D721Med (cell line): ENCODE measurements at regions not wholly inside any gene's neighbourhood (a gene's known extent, or its start where the extent isn't known, plus 50 kb on each side); places are given as distances from the start of the nearest gene placed in this dataset.

ENCODE experiments used
- DNase-seq: peaks from one replicate; pipeline ENCODE4 v3.0.0; 2011; ENCODE audit warnings: low spot score; ENCODE audit not compliant: insufficient read length
- FAIRE-seq: peaks from 2 replicates; lab custom pipeline; 2011; peaks lifted over from hg19 to GRCh38; lab: Jason Lieb, UNC
- TF ChIP-seq, protein P1 (sequence below): IDR thresholded peaks from 2 replicates; pipeline ENCODE4 v1.5.1; 2012; ENCODE audit warnings: mild to moderate bottlenecking, control low read depth; ENCODE audit not compliant: insufficient read depth; ENCODE audit errors: missing control alignments

DNA sequence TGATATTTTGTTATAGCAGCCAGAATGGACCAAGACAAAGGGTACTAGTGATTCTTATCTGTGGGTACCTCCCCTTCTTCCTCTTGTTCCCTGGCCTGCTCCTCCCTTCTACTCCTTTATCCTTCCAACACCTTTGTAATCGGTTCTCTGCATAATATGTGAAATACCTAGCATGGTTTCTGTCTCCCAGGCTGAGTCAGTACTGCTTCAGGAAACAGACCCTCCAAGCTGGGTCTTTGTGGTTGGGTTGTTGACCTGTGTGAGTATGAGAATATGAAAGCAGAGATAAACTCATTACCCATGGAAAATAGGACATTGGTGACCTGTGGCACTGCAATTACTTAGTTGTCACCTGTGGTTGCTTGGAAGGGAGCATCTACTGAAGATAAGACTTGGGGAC, 69.3 kb upstream of the KLF13 start:
- TF ChIP-seq, protein P1, sequence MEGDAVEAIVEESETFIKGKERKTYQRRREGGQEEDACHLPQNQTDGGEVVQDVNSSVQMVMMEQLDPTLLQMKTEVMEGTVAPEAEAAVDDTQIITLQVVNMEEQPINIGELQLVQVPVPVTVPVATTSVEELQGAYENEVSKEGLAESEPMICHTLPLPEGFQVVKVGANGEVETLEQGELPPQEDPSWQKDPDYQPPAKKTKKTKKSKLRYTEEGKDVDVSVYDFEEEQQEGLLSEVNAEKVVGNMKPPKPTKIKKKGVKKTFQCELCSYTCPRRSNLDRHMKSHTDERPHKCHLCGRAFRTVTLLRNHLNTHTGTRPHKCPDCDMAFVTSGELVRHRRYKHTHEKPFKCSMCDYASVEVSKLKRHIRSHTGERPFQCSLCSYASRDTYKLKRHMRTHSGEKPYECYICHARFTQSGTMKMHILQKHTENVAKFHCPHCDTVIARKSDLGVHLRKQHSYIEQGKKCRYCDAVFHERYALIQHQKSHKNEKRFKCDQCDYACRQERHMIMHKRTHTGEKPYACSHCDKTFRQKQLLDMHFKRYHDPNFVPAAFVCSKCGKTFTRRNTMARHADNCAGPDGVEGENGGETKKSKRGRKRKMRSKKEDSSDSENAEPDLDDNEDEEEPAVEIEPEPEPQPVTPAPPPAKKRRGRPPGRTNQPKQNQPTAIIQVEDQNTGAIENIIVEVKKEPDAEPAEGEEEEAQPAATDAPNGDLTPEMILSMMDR, result no peak
- FAIRE-seq, result no peak
- no peak for DNase-seq

DNA sequence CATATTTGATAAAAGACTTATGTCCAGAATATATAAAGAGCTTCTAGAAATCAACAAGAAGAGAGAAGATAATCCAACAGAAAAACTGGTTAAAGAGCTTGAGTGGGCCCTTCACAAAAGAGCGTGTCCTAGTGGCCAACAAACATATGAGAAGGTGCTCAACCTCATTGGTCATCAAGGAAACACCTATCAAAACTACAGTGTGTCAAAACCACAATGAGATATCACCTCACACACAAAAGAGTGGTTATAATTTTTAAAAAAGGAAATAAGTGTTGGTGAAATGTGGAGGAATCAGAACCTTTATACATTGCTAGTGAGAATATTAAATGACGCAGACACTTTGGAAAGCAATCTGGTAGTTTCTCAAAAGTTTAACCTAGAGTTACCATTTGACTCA, 68.4 kb upstream of the KLF13 start:
- no peak for FAIRE-seq
- TF ChIP-seq, protein P1, result no peak

DNA sequence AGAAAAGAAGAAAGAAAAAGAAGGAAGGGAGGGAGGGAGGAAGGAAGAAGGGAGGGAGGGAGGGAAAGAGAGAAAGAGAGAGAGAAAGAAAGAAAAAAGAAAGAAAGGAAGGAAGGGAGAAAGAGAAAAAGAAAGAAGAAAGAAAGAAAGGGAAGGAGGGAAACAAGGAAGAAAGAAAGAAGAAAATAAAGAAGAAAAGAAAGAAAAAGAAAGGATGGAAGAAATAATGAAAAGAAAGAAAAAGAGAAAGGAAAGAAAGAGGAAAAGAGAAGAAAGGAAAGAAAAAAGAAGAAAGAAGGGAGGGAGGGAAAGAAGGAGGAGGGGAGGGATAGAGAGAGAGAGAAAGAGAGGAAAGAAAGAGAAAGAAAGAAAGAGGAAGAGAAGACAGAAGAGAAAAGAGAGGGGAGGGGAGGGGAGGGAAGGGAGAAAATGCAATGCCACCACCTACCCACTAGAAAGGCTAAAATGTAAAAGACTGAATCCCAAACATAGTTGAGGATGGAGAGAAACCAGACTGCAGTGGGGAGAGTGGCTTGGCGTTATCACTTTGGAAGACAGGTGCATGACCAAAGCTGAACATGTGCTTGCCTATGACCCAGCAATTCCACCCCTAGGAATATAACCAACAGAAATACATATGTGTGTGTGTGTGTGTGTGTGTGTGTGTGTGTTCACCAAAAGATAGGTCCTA, 66.9 kb upstream of the KLF13 start:
- no peak for DNase-seq
- TF ChIP-seq, protein P1, result no peak
- no peak for FAIRE-seq

More for the DNA sequence above, 68.4 kb upstream of the KLF13 start:
- DNase-seq, result no peak

DNA sequence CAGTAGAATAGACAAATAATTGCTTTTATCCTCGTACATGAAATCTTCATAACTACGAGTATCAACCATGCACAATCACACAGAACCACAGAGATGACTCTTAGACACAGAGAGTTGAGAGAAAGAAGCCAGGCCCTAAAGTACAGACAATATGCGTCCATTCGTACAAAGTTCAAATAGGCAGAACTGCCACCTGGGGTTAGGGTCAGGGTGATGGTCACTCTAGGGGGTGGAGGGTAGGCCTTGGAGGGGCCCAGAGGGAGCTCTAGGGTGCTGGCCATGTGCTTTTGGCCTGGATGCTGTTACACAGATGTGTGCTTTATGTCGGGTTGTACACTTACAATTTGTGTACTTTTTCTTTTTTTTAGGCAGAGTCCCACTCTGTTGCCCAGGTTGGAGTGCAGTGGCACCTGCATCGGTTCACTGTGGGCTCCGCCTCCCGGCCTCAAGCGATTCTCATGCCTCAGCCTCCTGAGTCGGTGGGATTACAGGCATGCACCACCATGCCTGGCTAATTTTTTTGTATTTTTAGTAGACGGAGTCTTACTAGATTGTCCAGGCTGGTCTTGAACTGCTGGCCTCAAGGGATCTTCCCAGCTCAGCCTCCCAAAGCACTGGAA, 65.9 kb upstream of the KLF13 start:
- DNase-seq, result no peak
- no peak for FAIRE-seq
- TF ChIP-seq, protein P1, result no peak

DNA sequence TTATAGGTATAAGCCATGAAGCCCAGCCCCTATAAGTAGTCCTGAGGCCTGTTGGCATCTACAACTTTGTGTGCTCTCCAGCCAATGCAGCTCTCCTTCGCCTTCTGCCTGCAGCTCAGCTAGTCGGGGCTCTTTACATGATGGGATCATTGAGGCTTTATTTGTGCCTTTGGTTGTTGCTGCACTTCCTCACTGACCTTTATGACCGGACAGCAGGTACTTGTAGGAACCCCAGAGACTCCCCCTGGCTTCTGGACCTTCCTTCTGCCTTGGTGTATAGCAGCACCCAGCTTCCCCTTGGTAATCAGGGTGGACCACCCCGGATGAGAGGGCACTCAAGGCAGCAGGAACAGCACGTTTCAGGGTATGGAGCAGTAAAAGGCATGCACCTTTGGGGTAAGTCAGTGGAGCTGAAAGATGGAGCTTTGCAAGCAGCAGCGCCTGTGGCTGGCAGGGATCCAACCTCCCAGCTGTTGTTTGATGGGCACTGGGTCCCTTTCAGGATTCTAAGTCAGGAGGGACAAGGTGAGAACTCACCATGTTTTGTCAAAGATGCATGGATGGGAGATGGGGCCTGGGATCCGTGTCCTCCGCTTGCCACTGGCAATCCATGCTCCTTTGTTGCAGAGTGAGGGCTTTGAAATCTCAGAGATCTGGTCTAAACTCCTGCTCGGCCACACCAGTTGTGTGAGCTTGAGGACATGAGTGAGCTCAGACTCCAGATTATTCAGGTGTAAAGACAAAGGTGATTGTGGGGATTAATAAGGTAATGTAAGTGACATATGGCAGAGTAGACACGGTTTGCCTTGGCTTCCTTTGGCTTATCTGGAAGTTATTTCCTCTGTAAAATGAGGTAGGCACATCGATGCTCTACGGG, 65.1 kb upstream of the KLF13 start:
- DNase-seq (no peak), FAIRE-seq (no peak)
- TF ChIP-seq, protein P1, result no peak

DNA sequence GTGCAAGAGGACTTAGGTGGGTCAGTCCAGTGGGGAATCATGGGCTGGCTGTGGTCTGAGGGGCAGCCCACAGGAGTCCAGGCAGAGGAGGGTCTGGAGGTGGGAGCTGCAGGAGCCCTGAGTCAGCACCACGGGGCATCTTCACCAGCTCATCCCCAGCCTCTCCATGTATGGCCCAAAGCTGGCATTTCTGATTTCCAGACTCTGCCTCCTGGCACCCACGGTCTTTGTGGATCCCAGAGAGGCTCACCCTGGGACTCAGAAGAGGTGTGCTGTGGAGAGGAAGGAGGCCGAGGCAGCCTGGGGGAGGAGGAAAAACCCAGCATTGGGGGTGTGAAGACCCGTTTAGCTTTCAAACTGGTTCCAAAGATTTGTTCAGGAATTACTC, 64.5 kb upstream of the KLF13 start:
- TF ChIP-seq, protein P1, result no peak
- FAIRE-seq, result no peak

More for the DNA sequence above, 64.5 kb upstream of the KLF13 start:
- no peak for DNase-seq
